C4-2B (cell line): ENCODE measurements at regions not wholly inside any gene's neighbourhood (a gene's known extent, or its start where the extent isn't known, plus 50 kb on each side); places are given as distances from the start of the nearest gene placed in this dataset.

Experiments
- ZFX ChIP-seq: fragments of 450-650 bp; IDR thresholded peaks from 2 replicates; pipeline ENCODE4 v1.6.1; 2017
- TF ChIP-seq, protein P1 (sequence below): fragments of 450-650 bp; conservative IDR thresholded peaks from 2 replicates; pipeline ENCODE4 v1.5.1; 2017; ENCODE audit warnings: mild to moderate bottlenecking

- TF ChIP-seq, protein P1, sequence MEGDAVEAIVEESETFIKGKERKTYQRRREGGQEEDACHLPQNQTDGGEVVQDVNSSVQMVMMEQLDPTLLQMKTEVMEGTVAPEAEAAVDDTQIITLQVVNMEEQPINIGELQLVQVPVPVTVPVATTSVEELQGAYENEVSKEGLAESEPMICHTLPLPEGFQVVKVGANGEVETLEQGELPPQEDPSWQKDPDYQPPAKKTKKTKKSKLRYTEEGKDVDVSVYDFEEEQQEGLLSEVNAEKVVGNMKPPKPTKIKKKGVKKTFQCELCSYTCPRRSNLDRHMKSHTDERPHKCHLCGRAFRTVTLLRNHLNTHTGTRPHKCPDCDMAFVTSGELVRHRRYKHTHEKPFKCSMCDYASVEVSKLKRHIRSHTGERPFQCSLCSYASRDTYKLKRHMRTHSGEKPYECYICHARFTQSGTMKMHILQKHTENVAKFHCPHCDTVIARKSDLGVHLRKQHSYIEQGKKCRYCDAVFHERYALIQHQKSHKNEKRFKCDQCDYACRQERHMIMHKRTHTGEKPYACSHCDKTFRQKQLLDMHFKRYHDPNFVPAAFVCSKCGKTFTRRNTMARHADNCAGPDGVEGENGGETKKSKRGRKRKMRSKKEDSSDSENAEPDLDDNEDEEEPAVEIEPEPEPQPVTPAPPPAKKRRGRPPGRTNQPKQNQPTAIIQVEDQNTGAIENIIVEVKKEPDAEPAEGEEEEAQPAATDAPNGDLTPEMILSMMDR: no peak
- TF ChIP-seq ZFX: no peak
Measured at GRCh38 chr2:236894791-236895190, 190.9 kb upstream of the COPS8 start.
